Loucy (cell line): ENCODE measurements at regions not wholly inside any gene's neighbourhood (a gene's known extent, or its start where the extent isn't known, plus 50 kb on each side); places are given as distances from the start of the nearest gene placed in this dataset.

ENCODE experiments used
- H2AFZ ChIP-seq: fragments of 200-600 bp; sonication (generic); 2 replicates; pipeline ENCODE4 v1.6.0; 2016; ENCODE audit warnings: antibody characterized with exemption, mild to moderate bottlenecking, low read length, moderate library complexity
- H3F3A ChIP-seq: fragments of 200-600 bp; 2 replicates; pipeline ENCODE4 v1.6.0; 2016; ENCODE audit warnings: antibody characterized with exemption, low read depth, mild to moderate bottlenecking
- H3K27me3 ChIP-seq: fragments of 200-600 bp; sonication (generic); 2 replicates; pipeline ENCODE4 v1.6.1; 2014; ENCODE audit warnings: low read length, mild to moderate bottlenecking; ENCODE audit not compliant: insufficient read depth, poor library complexity, severe bottlenecking
- H3K36me3 ChIP-seq: fragments of 200-600 bp; sonication (generic); 2 replicates; pipeline ENCODE4 v1.6.1; 2016; ENCODE audit warnings: low read length; ENCODE audit not compliant: insufficient read depth
- H3K4me1 ChIP-seq: fragments of 200-600 bp; sonication (generic); 2 replicates; pipeline ENCODE4 v1.5.1; 2014; ENCODE audit warnings: low read length, mild to moderate bottlenecking; ENCODE audit not compliant: insufficient read depth, poor library complexity, severe bottlenecking
- H3K4me2 ChIP-seq: fragments of 200-600 bp; sonication (generic); 2 replicates; pipeline ENCODE4 v1.6.0; 2014; ENCODE audit warnings: antibody characterized with exemption, low read length, low read depth, mild to moderate bottlenecking; ENCODE audit not compliant: poor library complexity, severe bottlenecking
- H3K4me3 ChIP-seq: fragments of 200-600 bp; sonication (generic); 2 replicates; pipeline ENCODE4 v1.5.1; 2014; ENCODE audit warnings: low read length, mild to moderate bottlenecking, mixed read lengths; ENCODE audit not compliant: poor library complexity, severe bottlenecking
- H3K79me2 ChIP-seq: fragments of 200-600 bp; sonication (generic); 2 replicates; pipeline ENCODE4 v1.6.1; 2014; ENCODE audit warnings: low read length; ENCODE audit not compliant: insufficient read depth
- H3K9ac ChIP-seq: fragments of 200-600 bp; sonication (generic); 2 replicates; pipeline ENCODE4 v1.6.0; 2014; ENCODE audit warnings: mild to moderate bottlenecking, low read depth, low read length, moderate library complexity; ENCODE audit not compliant: poor library complexity, severe bottlenecking
- H3K9me2 ChIP-seq: fragments of 200-600 bp; sonication (generic); replicated peaks from 2 replicates; pipeline ENCODE4 v1.6.1; 2016; ENCODE audit warnings: low read depth, low read length, mixed read lengths
- H3K9me3 ChIP-seq: fragments of 200-600 bp; sonication (generic); 2 replicates; pipeline ENCODE4 v1.6.1; 2014; ENCODE audit warnings: mild to moderate bottlenecking, antibody characterized with exemption, low read length, low read depth; ENCODE audit not compliant: insufficient read depth
- H4K20me1 ChIP-seq: fragments of 200-600 bp; sonication (generic); 2 replicates; pipeline ENCODE4 v1.6.0; 2014; ENCODE audit warnings: antibody characterized with exemption, low read length, mild to moderate bottlenecking; ENCODE audit not compliant: insufficient read depth, poor library complexity, severe bottlenecking
- CTCF ChIP-seq: fragments of 200-600 bp; sonication (generic); conservative IDR thresholded peaks from 2 replicates; pipeline ENCODE4 v1.5.1; 2014; ENCODE audit warnings: mild to moderate bottlenecking, antibody characterized with exemption, low read length
- EZH2phosphoT487 ChIP-seq: fragments of 200-600 bp; IDR thresholded peaks from 2 replicates; pipeline ENCODE4 v1.6.1; 2018; ENCODE audit warnings: antibody characterized with exemption, mild to moderate bottlenecking, moderate library complexity, borderline replicate concordance

DNA sequence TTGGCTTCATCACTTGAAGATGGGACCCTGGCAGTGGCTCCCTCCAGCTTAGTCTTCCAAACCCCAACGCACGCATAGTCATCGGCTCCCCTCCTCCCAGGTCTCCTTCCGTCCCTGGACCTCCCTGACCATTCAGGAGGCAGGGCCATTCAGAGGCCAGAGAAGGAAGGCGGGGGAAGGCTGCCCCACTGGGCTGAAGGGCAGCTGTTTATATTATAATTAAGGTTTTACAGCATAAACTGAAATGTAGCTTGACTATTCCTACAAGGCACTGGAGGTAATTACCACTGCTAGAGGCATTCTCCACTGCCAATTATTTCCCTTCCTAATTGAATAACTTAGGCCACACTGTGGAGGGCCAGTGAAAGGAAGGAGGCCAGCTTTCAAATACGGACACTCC, 170.6 kb upstream of the PROX1 start:
- Histone ChIP-seq H2AFZ (no peak overlapping the region), H3K9me2 (no peaks in the 10 kb centered on the region), H3F3A (no peaks in the 10 kb centered on the region), H3K79me2 (no peaks in the 10 kb centered on the region), H3K36me3 (no peaks in the 10 kb centered on the region), H3K9me3 (no peaks in the 10 kb centered on the region), H3K27me3 (no peaks in the 10 kb centered on the region), H3K4me3 (no peak overlapping the region), H3K4me2 (no peak overlapping the region), H3K4me1 (no peaks in the 10 kb centered on the region), H3K9ac (no peak overlapping the region), H4K20me1 (no peaks in the 10 kb centered on the region)
- no peak for TF ChIP-seq EZH2phosphoT487
- TF ChIP-seq CTCF: no peak

- TF ChIP-seq EZH2phosphoT487 (no peak), CTCF (no peak)
- Histone ChIP-seq H3F3A (no peaks in the 10 kb centered on the region), H3K27me3 (no peaks in the 10 kb centered on the region), H3K4me3 (no peak overlapping the region), H3K9me2 (no peaks in the 10 kb centered on the region), H3K79me2 (no peaks in the 10 kb centered on the region), H4K20me1 (no peaks in the 10 kb centered on the region), H3K9me3 (no peaks in the 10 kb centered on the region), H3K4me1 (no peaks in the 10 kb centered on the region), H3K36me3 (no peaks in the 10 kb centered on the region), H3K9ac (no peak overlapping the region), H3K4me2 (no peak overlapping the region), H2AFZ (no peak overlapping the region)
Measured at GRCh38 chr1:213820362-213821149, 167.2 kb upstream of the PROX1 start.

GRCh38 chr1:213821175-213821942, 166.4 kb upstream of the PROX1 start:
- H3K4me2 ChIP-seq: no peak overlapping the region
- no peak overlapping the region for H3K9ac ChIP-seq
- TF ChIP-seq CTCF (no peak), EZH2phosphoT487 (no peak)
- H3K36me3 ChIP-seq: no peaks in the 10 kb centered on the region
- no peaks in the 10 kb centered on the region for H3K4me1 ChIP-seq
- no peaks in the 10 kb centered on the region for H3K9me3 ChIP-seq
- no peaks in the 10 kb centered on the region for H3K79me2 ChIP-seq
- no peaks in the 10 kb centered on the region for H4K20me1 ChIP-seq
- H3K4me3 ChIP-seq: no peak overlapping the region
- H3K9me2 ChIP-seq: no peaks in the 10 kb centered on the region
- H2AFZ ChIP-seq: no peak overlapping the region
- H3K27me3 ChIP-seq: no peaks in the 10 kb centered on the region
- no peaks in the 10 kb centered on the region for H3F3A ChIP-seq
